ENCODE measurements at regions not wholly inside any gene's neighbourhood (a gene's known extent, or its start where the extent isn't known, plus 50 kb on each side); places are given as distances from the start of the nearest gene placed in this dataset.

DNA sequence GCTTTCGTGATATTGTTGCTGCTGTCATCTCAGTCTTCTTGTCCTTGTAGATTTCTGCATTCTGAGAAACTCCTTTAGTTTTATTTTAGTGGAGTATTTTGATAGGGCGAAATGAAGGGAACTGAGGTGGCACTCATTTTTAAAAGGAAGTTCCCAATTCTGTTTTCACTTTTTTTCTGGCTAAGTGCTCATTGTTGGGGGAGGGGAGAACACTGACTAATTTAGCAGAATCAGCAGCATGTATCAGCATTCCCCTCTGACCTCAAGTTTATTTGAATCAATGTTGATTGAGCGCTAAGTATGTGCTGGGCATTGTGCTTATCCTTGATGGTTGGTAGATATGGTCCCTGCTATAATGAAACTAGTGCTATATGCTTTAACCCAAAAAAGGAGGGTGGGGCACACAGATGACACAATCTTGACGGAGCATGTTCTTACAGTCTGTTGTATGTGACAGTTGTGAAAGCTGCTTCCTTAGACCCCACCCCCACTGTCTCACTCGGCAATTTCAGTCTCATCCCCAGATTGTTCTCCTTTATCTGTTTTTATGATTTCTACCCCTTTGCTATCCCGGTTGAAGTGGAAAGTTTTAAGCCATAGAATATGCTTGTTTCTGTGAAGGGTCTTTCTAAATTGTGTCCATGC lies 262.4 kb downstream of the SOX4 start:
- H3K27ac ChIP-seq: no peak overlapping the region
- no peak for TF ChIP-seq POLR2AphosphoS5 (IDR thresholded peaks at IDR 0.05)
- TF ChIP-seq POLR2A (IDR thresholded peaks at IDR 0.05): no peak
- TF ChIP-seq, protein P1, sequence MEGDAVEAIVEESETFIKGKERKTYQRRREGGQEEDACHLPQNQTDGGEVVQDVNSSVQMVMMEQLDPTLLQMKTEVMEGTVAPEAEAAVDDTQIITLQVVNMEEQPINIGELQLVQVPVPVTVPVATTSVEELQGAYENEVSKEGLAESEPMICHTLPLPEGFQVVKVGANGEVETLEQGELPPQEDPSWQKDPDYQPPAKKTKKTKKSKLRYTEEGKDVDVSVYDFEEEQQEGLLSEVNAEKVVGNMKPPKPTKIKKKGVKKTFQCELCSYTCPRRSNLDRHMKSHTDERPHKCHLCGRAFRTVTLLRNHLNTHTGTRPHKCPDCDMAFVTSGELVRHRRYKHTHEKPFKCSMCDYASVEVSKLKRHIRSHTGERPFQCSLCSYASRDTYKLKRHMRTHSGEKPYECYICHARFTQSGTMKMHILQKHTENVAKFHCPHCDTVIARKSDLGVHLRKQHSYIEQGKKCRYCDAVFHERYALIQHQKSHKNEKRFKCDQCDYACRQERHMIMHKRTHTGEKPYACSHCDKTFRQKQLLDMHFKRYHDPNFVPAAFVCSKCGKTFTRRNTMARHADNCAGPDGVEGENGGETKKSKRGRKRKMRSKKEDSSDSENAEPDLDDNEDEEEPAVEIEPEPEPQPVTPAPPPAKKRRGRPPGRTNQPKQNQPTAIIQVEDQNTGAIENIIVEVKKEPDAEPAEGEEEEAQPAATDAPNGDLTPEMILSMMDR (IDR thresholded peaks at IDR 0.05): no peak
- no peaks in the 10 kb centered on the region for H3K27me3 ChIP-seq
- no peaks in the 10 kb centered on the region for H3K9me3 ChIP-seq
- intact Hi-C loops (cut with DNase I; ENCODE audit: low total_unique reads): no loop called here
- H3K4me1 ChIP-seq: no peaks in the 10 kb centered on the region
- no peaks in the 10 kb centered on the region for H3K36me3 ChIP-seq
- DNase-seq (ENCODE audit: low spot score in 2 of 2): no peak
- no peak overlapping the region for H3K4me3 ChIP-seq

DNA sequence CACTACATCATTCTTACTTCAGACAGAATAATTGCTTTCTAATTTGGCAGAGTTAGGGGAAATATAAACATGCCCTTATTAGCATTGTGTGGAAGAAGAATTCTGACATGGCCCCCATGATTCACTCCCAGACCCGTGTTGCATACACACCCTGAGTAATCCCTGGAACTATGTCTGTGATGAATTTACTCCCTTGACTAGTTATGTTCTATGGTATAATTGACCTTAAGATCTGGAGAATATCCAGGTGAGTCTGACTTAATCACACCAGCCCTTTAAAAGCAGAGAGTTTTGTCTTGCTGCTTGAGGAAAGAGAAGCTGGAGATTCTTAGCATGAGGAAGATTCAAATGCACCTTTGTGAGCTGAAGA lies 262.9 kb downstream of the SOX4 start:
- Histone ChIP-seq H3K4me3 (no peak overlapping the region), H3K4me1 (no peaks in the 10 kb centered on the region), H3K27ac (no peak overlapping the region), H3K9me3 (no peaks in the 10 kb centered on the region), H3K27me3 (no peaks in the 10 kb centered on the region), H3K36me3 (no peaks in the 10 kb centered on the region)
- TF ChIP-seq POLR2A (IDR thresholded peaks at IDR 0.05) (no peak), POLR2AphosphoS5 (IDR thresholded peaks at IDR 0.05) (no peak)
- TF ChIP-seq, protein P1 (IDR thresholded peaks at IDR 0.05): no peak
- intact Hi-C loops (cut with DNase I; ENCODE audit: low total_unique reads): no loop called here
- DNase-seq (ENCODE audit: low spot score in 2 of 2): no peak

DNA sequence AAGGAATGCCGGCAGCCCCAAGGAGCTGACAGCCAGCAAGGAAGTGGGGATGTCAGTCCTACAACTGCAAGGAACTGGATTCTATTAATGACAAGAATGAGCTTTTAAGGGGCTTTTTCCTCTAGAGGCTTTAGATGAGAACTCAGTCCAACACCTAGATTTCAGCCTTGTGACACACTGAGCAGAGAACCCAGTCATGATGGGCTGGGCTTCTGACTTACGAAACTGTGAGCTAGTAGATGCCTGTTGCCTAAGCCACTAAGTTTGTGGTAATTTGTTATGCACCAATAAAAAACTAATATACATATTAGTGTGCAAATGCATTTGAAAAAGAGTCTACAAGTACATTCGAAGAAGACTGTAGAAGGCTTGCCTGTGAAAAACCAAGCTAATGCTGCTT lies 263.3 kb downstream of the SOX4 start:
- Histone ChIP-seq H3K4me1 (no peaks in the 10 kb centered on the region), H3K4me3 (no peak overlapping the region), H3K27me3 (no peaks in the 10 kb centered on the region), H3K36me3 (no peaks in the 10 kb centered on the region), H3K27ac (no peak overlapping the region), H3K9me3 (no peaks in the 10 kb centered on the region)
- intact Hi-C loops (cut with DNase I; ENCODE audit: low total_unique reads): no loop called here
- no peak for DNase-seq (ENCODE audit: low spot score in 2 of 2)
- TF ChIP-seq POLR2A (IDR thresholded peaks at IDR 0.05): no peak
- TF ChIP-seq, protein P1 (IDR thresholded peaks at IDR 0.05): no peak
- TF ChIP-seq POLR2AphosphoS5 (IDR thresholded peaks at IDR 0.05): no peak

DNA sequence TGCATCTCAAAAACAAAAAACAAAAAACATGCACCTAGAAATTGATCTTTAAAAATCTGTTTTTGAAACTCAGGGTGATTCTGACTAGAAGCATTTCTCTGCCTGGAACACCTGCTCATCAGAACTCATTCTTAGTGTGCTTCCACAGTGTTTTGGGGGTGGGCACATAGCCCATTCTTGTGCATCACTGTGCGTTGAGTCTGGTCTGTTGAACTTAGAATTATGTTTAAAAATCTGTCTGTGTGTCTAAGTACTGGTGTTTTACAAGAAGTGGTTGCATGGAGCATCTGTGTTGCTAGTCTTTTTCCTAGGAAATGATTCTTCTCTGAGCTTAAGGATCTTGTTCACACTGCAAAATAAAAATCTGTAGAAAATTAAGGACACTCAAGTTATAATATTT lies 264.5 kb downstream of the SOX4 start:
- intact Hi-C loops (cut with DNase I; ENCODE audit: low total_unique reads): no loop called here
- Histone ChIP-seq H3K4me1 (no peaks in the 10 kb centered on the region), H3K27ac (no peak overlapping the region), H3K36me3 (no peaks in the 10 kb centered on the region), H3K4me3 (no peak overlapping the region), H3K27me3 (no peaks in the 10 kb centered on the region), H3K9me3 (no peaks in the 10 kb centered on the region)
- no peak for DNase-seq (ENCODE audit: low spot score in 2 of 2)
- TF ChIP-seq POLR2A (IDR thresholded peaks at IDR 0.05): no peak
- TF ChIP-seq, protein P1 (IDR thresholded peaks at IDR 0.05): no peak
- TF ChIP-seq POLR2AphosphoS5 (IDR thresholded peaks at IDR 0.05): no peak

DNA sequence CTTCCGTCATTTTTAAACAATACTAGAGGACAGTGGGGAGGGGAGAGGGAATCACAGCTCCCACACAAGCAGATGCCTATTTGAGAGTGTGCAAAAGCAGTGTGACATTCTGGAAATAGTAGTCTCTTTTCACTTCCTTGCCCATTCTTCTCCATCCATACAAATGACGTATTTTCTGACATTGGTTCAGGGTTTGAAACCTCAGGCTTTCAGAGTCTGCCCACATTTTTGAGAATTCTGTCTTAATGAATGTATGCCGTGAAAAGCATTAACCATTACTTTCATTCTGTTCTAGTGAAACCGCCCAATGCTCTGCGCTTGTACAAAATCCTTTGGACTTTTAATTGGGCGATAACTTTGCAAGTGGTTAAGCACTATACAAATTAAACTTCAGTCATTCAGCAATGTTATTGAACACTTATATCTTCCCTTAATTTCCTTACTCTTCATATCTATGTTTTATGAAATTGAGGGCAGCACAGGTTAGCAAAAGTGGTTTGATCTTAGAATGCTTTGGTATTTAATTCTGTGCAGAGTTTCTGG lies 265.7 kb downstream of the SOX4 start:
- no peaks in the 10 kb centered on the region for H3K4me1 ChIP-seq
- TF ChIP-seq POLR2AphosphoS5 (IDR thresholded peaks at IDR 0.05) (no peak), POLR2A (IDR thresholded peaks at IDR 0.05) (no peak)
- TF ChIP-seq, protein P1 (IDR thresholded peaks at IDR 0.05): no peak
- H3K4me3 ChIP-seq: no peak overlapping the region
- intact Hi-C loops (cut with DNase I; ENCODE audit: low total_unique reads): no loop called here
- H3K27me3 ChIP-seq: no peaks in the 10 kb centered on the region
- no peak overlapping the region for H3K27ac ChIP-seq
- DNase-seq (ENCODE audit: low spot score in 2 of 2): no peak
- no peaks in the 10 kb centered on the region for H3K9me3 ChIP-seq
- H3K36me3 ChIP-seq: no peaks in the 10 kb centered on the region

Data from breast epithelium (tissue), 4 donors.